EH (cell line): ENCODE measurements at regions not wholly inside any gene's neighbourhood (a gene's known extent, or its start where the extent isn't known, plus 50 kb on each side); places are given as distances from the start of the nearest gene placed in this dataset.

ENCODE experiments used
- DNase-seq: peaks from one replicate; pipeline ENCODE4 v3.0.0-alpha.2; 2015; ENCODE audit warnings: low read depth

- no peak for DNase-seq
Measured at GRCh38 chr7:109295158-109295557, 725.5 kb downstream of the DNAJB9 start.

DNA sequence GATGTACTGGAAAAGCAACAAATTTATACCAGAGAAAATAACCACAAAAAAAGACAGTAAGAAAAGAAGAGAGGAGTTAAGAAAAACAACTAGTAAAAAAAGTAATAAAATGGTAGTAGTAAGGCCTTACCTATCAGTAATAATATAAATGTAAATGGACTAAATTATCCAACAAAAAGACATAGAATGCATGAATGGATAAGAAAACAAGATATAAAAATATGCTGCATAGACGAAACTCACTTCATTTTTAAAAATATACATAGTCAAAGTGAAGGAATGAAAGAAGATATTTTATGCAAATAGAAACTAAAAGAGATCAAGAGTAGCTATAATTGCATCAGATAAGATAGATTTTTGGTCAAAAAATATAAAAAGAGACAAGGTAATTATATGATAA, 739.1 kb downstream of the DNAJB9 start:
- DNase-seq = no peak

- DNase-seq = no peak
Measured at GRCh38 chr7:109309790-109310189, 740.1 kb downstream of the DNAJB9 start.

GRCh38 chr7:109318136-109318535, 748.5 kb downstream of the DNAJB9 start:
- no peak for DNase-seq

GRCh38 chr7:109322833-109323232, 753.2 kb downstream of the DNAJB9 start:
- no peak for DNase-seq

DNA sequence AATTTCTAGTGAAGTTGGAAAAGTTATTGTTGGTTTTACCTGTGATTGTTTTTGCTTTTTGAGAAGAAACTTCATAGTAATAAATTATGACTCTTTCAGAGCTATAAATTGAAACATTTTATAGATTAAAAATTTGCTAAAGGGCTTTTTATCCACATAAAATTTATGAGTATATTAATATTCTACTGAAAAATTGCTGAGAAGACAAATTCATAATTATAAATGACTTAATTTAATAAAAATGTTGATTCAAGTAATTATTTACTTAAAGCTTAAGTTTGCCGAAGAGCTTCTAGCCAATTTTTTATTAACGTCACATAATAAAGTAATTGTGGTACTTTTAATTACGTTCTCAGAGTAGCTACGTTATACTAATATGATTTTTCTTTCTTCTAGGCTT, 761.7 kb downstream of the DNAJB9 start:
- no peak for DNase-seq

DNA sequence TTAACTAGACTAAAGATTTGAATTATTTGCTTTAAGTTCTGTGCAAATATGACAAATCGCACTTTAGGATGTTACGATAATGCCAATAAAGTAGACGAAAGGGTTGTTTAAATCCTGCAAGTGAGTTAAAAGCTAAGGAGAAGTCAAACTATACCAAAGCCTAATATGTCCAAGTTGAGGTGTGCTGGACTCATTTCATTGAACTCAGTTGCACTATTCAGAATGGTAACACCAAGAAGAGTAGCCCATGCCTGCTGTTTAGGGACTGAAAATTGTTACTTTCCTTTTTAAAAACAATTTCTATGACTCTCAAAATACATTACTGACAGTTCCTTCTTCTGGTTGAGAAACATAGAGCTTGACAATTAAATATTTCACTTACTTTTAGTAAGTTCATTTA, 766.3 kb downstream of the DNAJB9 start:
- no peak for DNase-seq

- no peak for DNase-seq
Measured at GRCh38 chr7:109336531-109336930, 766.9 kb downstream of the DNAJB9 start.

DNA sequence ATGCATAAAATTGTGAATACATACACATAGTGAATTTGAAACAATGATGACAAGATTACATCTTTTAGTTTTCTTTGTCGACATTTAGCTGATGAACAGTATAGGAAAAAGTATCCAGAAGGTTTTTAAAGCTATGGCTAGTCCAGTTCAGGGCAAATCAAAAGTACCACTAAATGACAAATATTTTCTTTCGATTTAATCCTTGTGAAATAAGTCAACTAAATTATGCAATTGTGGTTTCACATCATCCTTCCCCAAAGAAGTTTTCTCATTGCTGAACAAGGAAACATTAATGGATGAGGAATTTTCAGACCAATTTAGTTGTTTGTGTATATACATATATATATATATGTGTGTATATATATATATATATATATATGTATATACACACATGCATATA, 774.0 kb downstream of the DNAJB9 start:
- DNase-seq = no peak

GRCh38 chr7:109351493-109351892, 781.8 kb downstream of the DNAJB9 start:
- no peak for DNase-seq

DNA sequence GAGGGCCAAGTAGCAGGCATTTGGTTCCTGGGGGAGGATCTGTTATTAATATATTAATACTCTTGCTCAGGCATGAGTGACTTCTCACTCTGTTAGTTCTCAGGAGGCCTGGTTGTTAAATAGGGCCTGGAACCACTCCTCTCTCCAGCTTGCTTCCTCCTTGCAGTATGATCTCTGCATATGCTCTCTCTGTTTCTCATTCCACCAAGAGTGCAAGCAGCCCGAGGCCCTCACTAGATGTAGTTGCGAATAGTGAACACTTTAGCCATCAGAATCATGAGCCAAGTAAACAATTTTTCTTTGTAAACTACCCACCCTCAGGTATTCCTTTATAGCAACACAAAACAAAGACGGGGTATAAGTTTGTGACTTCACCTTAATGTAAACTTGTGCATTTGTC, 784.3 kb downstream of the DNAJB9 start:
- no peak for DNase-seq

DNA sequence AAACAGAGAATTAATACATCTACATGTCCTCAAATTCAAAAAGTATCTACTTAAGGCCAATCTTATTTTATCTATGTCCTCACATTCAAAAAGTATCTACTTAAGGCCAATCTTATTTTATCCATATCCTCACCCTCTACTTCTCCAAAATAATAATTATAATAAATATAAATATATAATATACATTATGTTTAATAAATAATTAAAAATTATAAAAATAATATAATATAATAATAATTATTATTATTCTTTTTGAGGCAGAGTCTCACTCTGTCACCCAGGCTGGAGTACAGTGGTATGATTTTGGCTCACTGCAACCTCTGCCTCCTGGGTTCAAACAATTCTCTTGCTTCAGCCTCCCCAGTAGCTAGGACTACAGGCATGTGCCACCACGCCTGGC, 784.9 kb downstream of the DNAJB9 start:
- no peak for DNase-seq

- DNase-seq = no peak
Measured at GRCh38 chr7:109375823-109376222, 806.1 kb downstream of the DNAJB9 start.

DNA sequence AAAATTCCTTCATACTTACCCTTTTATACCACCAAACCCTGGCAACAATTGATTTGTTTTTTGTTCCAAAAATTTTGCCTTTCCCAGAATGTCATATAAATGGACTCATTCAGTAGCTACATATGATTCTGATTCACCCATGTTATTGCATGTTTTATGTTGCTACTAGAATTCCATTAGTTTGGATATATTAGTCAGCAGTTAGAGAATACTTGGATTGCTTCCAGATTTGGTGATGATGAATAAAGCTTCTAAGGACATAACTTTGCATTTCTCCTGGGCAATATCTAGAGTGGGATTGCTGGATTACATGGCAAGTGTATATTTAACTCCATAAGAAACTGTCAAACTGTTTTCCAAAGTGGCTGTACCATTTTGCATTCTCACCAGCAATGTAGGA, 806.9 kb downstream of the DNAJB9 start:
- no peak for DNase-seq

- no peak for DNase-seq
Measured at GRCh38 chr7:109377076-109377884, 807.6 kb downstream of the DNAJB9 start.

DNA sequence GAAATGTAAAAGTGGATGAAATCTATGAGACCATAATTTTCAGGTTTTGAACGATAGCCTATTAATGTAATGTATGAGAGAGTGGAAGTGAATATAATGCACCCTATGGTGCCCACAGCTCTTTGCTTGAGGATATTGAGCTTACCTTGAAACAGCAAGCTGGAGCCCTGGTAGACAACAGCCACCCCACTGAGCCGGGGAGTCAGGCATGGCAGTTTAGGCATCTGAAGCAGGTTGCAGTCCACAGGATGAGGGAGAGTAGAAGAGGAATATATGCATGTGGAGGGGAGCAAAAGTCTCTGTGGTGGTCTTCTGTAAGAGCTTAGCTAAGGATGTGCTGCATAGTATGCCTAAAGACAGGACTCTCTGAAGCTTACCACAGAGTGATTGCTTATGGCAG, 817.3 kb downstream of the DNAJB9 start:
- DNase-seq = no peak

GRCh38 chr7:109387530-109387929, 817.9 kb downstream of the DNAJB9 start:
- DNase-seq = no peak

- DNase-seq = no peak
Measured at GRCh38 chr7:109391240-109391639, 821.6 kb downstream of the DNAJB9 start.

- no peak for DNase-seq
Measured at GRCh38 chr7:109402107-109402506, 832.4 kb downstream of the DNAJB9 start.

DNA sequence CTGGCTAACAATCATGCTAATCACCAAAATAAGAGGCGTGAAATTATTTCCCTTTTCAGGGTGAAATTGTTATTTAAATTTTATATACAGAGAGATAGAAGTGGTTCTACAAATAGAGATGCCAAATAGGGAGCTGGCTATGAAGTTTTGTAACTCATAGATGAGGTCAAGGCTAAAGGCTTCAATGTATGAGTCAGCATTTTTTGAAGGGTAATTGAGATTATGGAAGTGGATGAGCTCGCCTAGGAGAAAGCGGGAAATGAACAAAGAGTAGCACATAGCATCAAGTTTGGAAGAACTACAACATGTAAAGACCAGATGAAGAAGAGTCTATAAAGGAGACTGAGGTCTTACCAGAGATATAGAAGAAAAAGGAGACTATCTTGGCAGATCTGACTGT, 838.1 kb downstream of the DNAJB9 start:
- DNase-seq = no peak

DNA sequence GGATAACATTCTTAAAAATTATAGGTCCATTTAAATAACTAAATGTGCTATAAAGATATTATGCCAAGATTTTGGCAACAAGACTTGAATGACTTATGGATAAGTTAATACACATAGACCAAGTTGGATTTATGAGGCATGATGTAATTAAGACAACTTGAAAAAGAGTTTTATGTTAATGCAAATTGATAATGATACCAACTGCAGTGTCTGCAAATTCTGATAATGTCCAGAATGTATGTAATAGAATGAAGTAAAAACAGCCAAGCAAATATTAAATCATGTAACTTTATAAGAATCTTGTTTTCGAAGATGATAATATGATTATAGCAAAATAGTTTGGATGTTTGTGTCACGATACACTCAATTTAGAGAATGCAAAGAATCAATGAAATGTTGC, 868.3 kb downstream of the DNAJB9 start:
- no peak for DNase-seq

DNA sequence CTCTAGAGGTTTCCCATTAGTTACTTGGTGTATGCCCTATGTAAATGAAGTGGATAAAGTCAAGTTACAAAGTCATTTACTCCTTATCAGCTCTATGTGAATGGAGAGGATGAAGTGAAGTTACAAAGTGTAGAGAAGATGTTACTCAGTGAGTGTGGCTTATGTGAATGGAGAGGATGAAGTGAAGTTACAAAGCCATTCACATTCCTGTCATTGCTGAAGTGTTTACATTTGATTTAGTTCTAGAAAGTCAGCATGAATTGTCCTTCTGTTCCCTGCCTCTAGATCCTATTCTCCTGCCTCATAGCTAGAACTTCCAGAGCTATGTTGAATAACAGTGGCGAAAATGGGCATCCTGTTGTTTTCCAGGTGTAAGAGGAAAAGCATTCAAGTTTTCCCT, 880.1 kb downstream of the DNAJB9 start:
- DNase-seq = no peak

DNA sequence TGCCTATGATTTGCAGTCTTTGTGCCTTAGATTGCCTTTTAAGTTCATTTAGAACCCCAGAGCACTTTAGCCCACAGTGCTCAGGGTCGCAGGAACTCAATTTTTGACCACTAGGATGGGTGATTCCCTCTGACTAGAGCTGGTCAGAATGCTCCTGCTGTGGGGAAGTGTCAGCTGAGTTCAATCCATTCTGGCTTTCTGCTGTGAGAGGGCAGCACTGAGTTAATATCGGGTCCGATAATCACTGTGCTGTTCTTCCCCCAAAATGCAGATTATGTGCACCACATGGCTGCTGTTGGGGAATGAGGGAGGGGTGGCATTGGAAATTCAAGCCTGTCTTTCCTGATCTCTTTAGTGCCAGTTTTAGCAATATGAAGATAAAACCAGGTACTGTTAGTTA, 886.4 kb downstream of the DNAJB9 start:
- DNase-seq = no peak

DNA sequence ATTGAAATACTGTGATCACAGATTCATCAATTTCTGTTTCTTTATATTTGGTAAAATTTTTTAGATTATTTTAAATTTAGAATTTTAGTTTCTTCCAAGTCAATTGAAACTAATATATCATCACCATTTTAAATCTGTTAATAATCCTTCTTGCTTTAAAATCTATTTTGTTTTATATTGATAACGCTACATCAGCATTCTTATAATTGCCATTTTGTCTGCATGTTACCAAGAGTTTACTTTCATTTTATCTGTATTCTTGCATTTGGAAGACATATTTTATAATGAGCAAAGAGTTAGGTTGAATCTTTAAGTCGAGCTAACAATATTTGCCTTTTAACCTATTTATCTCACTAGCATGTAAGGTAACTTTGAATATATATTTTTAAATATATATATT, 890.6 kb downstream of the DNAJB9 start:
- DNase-seq = no peak
